Neuronal stem cell (in vitro differentiated cells): ENCODE measurements at regions not wholly inside any gene's neighbourhood (a gene's known extent, or its start where the extent isn't known, plus 50 kb on each side); places are given as distances from the start of the nearest gene placed in this dataset.

Source experiments
- DNase-seq: peaks from one replicate; pipeline ENCODE4 v3.0.0-alpha.2; 2013; ENCODE audit warnings: low spot score
- H2AFZ ChIP-seq: one replicate; pipeline ENCODE4 v1.6.1; 2013; ENCODE audit warnings: mild to moderate bottlenecking, low read length, inconsistent platforms
- H2AK5ac ChIP-seq: 2 replicates; pipeline ENCODE4 v1.6.1; 2013; ENCODE audit warnings: low read depth, mild to moderate bottlenecking, inconsistent platforms, low read length, moderate library complexity, mixed read lengths
- H2BK120ac ChIP-seq: 2 replicates; pipeline ENCODE4 v1.6.1; 2013; ENCODE audit warnings: low read depth, mild to moderate bottlenecking, inconsistent platforms, low read length, moderate library complexity, mixed read lengths
- H2BK12ac ChIP-seq: one replicate; pipeline ENCODE4 v1.6.1; 2013; ENCODE audit warnings: low read length, inconsistent platforms
- H2BK15ac ChIP-seq: 2 replicates; pipeline ENCODE4 v1.6.1; 2013; ENCODE audit warnings: mild to moderate bottlenecking, low read length, inconsistent platforms, mixed read lengths
- H2BK5ac ChIP-seq: one replicate; pipeline ENCODE4 v1.6.1; 2013; ENCODE audit warnings: inconsistent platforms, mild to moderate bottlenecking, low read length, moderate library complexity
- H3K14ac ChIP-seq: one replicate; pipeline ENCODE4 v1.6.1; 2013; ENCODE audit warnings: low read length, inconsistent platforms
- H3K18ac ChIP-seq: 2 replicates; pipeline ENCODE4 v1.6.1; 2013; ENCODE audit warnings: low read length, inconsistent platforms
- H3K23ac ChIP-seq: 2 replicates; pipeline ENCODE4 v1.6.1; 2013; ENCODE audit warnings: low read depth, mild to moderate bottlenecking, mixed read lengths, low read length, inconsistent platforms; ENCODE audit not compliant: poor library complexity
- H3K27ac ChIP-seq: replicated peaks from 3 replicates; pipeline ENCODE4 v1.5.1; 2013; ENCODE audit warnings: low read length, inconsistent platforms
- H3K27me3 ChIP-seq, 3 experiments: 2 replicates each; pipeline ENCODE4 v1.6.1; 2013; ENCODE audit warnings: low read length in 3 of 3, mild to moderate bottlenecking in 2 of 3, inconsistent platforms in 1 of 3, low read depth in 1 of 3, mixed read lengths in 1 of 3, moderate library complexity in 1 of 3; ENCODE audit not compliant: control insufficient read depth in 3 of 3, insufficient read depth in 3 of 3
- H3K36me3 ChIP-seq, 2 donors: replicated peaks in 1 of 2; 2 replicates each; pipeline ENCODE4 v1.6.1; 2013; ENCODE audit warnings: low read length in 2 of 2; ENCODE audit not compliant: control insufficient read depth in 2 of 2, insufficient read depth in 2 of 2
- H3K4ac ChIP-seq: 2 replicates; pipeline ENCODE4 v1.6.1; 2013; ENCODE audit warnings: inconsistent platforms, mild to moderate bottlenecking, low read length, moderate library complexity
- H3K4me1 ChIP-seq, 2 donors: 1 replicate in 1 of 2; 2 replicates in 1 of 2; pipeline ENCODE4 v1.6.1; 2013; ENCODE audit warnings: low read length in 2 of 2, low read depth in 1 of 2; ENCODE audit not compliant: control insufficient read depth in 2 of 2, insufficient read depth in 1 of 2
- H3K4me2 ChIP-seq: one replicate; pipeline ENCODE4 v1.6.1; 2013; ENCODE audit warnings: mild to moderate bottlenecking, low read length, inconsistent platforms; ENCODE audit not compliant: insufficient read depth, poor library complexity, severe bottlenecking
- H3K4me3 ChIP-seq, 2 donors: 2 replicates each; pipeline ENCODE4 v1.5.1; 2013; ENCODE audit warnings: low read length in 2 of 2, mild to moderate bottlenecking in 2 of 2, inconsistent platforms in 1 of 2, moderate library complexity in 1 of 2
- H3K79me1 ChIP-seq: one replicate; pipeline ENCODE4 v1.6.1; 2013; ENCODE audit warnings: low read depth, mild to moderate bottlenecking, inconsistent platforms, low read length, moderate library complexity
- H3K9ac ChIP-seq: one replicate; pipeline ENCODE4 v1.6.1; 2013; ENCODE audit warnings: mild to moderate bottlenecking, low read depth, low read length, inconsistent platforms; ENCODE audit not compliant: poor library complexity
- H3K9me3 ChIP-seq, 2 donors: replicated peaks in 1 of 2; 2 replicates each; pipeline versions ENCODE3 to v1.6.1; 2013; ENCODE audit warnings: low read length in 2 of 2, mild to moderate bottlenecking in 2 of 2, inconsistent platforms in 1 of 2, low read depth in 1 of 2, mixed read lengths in 1 of 2, moderate library complexity in 1 of 2; ENCODE audit not compliant: control insufficient read depth in 2 of 2, insufficient read depth in 1 of 2
- H4K8ac ChIP-seq: one replicate; pipeline ENCODE4 v1.6.1; 2013; ENCODE audit warnings: low read depth, mild to moderate bottlenecking, inconsistent platforms, low read length, moderate library complexity
- H4K91ac ChIP-seq: one replicate; pipeline ENCODE4 v1.6.1; 2013; ENCODE audit warnings: low read length, low read depth, mild to moderate bottlenecking, inconsistent platforms; ENCODE audit not compliant: poor library complexity
- WGBS, 2 donors: extraction: QIAGEN DNeasy Blood & Tissue Kit; methylation state at CpG; one replicate each; pipeline ENCODE4 v1.1.7; 2013; ENCODE audit warnings: missing lambda C conversion rate in 2 of 2, mixed read lengths in 1 of 2; ENCODE audit not compliant: insufficient read length in 2 of 2, insufficient replicate concordance in 1 of 2; ENCODE audit errors: extremely low coverage in 2 of 2; 5-methylcytosine and 5-hydroxymethylcytosine counted together

- Histone ChIP-seq H4K91ac (no peak overlapping the region), H3K9ac (no peak overlapping the region), H3K4me2 (no peak overlapping the region), H2BK12ac (no peak overlapping the region), H3K23ac (no peak overlapping the region), H3K9me3 (no peaks in the 10 kb centered on the region), H2BK15ac (no peak overlapping the region), H3K36me3 (no peaks in the 10 kb centered on the region), H3K14ac (no peak overlapping the region), H2AFZ (no peak overlapping the region), H4K8ac (no peak overlapping the region), H3K27me3 (no peaks in the 10 kb centered on the region), H2BK120ac (no peak overlapping the region), H3K27ac (no peak overlapping the region), H3K4me3 (peak overlapping the region in 1 of 2 donors; percentile 58), H3K79me1 (no peaks in the 10 kb centered on the region), H2AK5ac (no peak overlapping the region), H3K4me1 (no peaks in the 10 kb centered on the region), H3K18ac (no peak overlapping the region), H2BK5ac (no peak overlapping the region), H3K4ac (no peak overlapping the region)
- no peak for DNase-seq
- no CpG with 5 or more reads among the region's 3 CpGs for WGBS, 2 donors
These were observed 2395.6 kb upstream of the C9orf72 start for GRCh38 chr9:29968831-29969230.

DNA sequence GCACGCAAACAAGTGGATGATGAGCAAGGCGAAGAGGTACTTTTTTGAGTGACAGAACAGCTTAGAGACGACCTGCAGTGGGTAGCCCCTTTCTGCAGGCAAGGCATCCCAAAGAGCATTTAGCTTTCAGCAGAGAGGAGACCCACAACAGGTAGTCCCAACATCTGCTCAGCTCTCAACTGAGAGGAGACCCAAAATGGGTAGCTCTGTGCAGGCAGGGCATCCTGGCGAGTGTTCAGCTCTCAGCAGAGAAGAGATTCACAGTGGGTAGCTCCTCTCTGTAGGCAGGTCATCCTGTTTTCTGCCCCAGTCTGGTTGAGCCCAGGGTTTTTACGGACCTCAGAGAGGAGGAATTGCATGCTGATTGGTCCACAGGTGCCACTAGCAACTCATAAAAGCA is 2396.1 kb upstream of the C9orf72 start:
- Histone ChIP-seq H2BK15ac (no peak overlapping the region), H2AFZ (no peak overlapping the region), H3K4me3 (no peak overlapping the region), H3K27ac (no peak overlapping the region), H4K8ac (no peak overlapping the region), H3K14ac (no peak overlapping the region), H2AK5ac (no peak overlapping the region), H2BK12ac (no peak overlapping the region), H3K27me3 (no peaks in the 10 kb centered on the region), H3K9ac (no peak overlapping the region), H3K4me1 (no peaks in the 10 kb centered on the region), H3K18ac (no peak overlapping the region), H3K9me3 (no peaks in the 10 kb centered on the region), H3K4me2 (no peak overlapping the region), H4K91ac (no peak overlapping the region), H2BK5ac (no peak overlapping the region), H3K79me1 (no peaks in the 10 kb centered on the region), H3K23ac (no peak overlapping the region), H3K36me3 (no peaks in the 10 kb centered on the region), H2BK120ac (no peak overlapping the region), H3K4ac (no peak overlapping the region)
- no peak for DNase-seq
- WGBS, 2 donors, result no CpG with 5 or more reads among the region's 5 CpGs

DNA sequence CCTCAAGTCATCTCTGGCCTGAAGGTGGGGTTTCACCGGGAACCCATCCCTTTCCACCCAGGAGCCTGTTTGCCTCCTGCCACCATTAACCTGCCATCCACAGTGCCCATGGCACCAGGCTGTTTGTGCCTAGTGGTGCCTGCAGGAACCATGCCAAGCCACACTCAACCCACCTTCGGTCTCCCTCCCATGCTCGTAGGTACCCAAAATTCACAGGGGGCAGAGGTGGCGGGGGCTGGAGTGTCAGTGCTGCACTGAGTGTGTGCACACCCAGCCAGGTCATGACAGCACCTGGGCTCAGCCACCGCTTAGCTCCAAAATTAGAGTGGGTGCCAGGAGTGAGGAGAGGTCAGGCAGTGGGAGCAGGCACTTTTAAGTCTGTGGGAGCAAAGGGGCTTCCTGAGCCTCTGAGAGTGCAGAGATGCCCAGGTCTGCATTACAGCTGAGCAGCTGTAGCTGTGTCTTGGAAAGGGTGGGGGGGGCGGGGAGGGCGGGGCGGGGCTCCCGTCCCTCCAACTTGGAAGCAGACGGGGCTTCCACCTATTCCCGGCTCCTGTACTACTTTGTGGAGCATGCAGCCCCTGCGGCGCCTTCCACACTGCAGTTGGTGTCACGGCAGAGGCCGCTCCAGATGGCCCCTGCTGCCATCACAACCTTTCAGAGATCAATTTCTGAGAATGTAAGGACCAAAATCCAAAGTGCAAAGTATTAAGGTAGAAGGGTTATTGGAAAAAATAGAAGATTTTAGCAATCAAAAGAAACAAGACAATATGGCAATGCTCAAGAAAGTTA is 2396.8 kb upstream of the C9orf72 start:
- H3K27me3 ChIP-seq, result no peaks in the 10 kb centered on the region
- H3K79me1 ChIP-seq, result no peaks in the 10 kb centered on the region
- no peak overlapping the region for H2AFZ ChIP-seq
- H4K91ac ChIP-seq, result no peak overlapping the region
- H4K8ac ChIP-seq, result no peak overlapping the region
- H3K4me1 ChIP-seq, result no peaks in the 10 kb centered on the region
- no peak for DNase-seq
- no CpG with 5 or more reads among the region's 15 CpGs for WGBS, 2 donors
- no peak overlapping the region for H3K23ac ChIP-seq
- H3K27ac ChIP-seq, result no peak overlapping the region
- no peaks in the 10 kb centered on the region for H3K9me3 ChIP-seq
- no peak overlapping the region for H2BK15ac ChIP-seq
- H3K14ac ChIP-seq, result no peak overlapping the region
- no peak overlapping the region for H3K9ac ChIP-seq
- H3K4me3 ChIP-seq, result no peak overlapping the region
- H3K36me3 ChIP-seq, result no peaks in the 10 kb centered on the region
- H3K4me2 ChIP-seq, result no peak overlapping the region
- no peak overlapping the region for H2BK5ac ChIP-seq
- no peak overlapping the region for H2BK12ac ChIP-seq
- H3K18ac ChIP-seq, result no peak overlapping the region
- H3K4ac ChIP-seq, result no peak overlapping the region
- no peak overlapping the region for H2AK5ac ChIP-seq
- no peak overlapping the region for H2BK120ac ChIP-seq

- Histone ChIP-seq H3K4me2 (no peak overlapping the region), H2AK5ac (no peak overlapping the region), H2AFZ (no peak overlapping the region), H3K14ac (no peak overlapping the region), H4K8ac (no peak overlapping the region), H3K23ac (no peak overlapping the region), H3K36me3 (no peaks in the 10 kb centered on the region), H2BK12ac (no peak overlapping the region), H3K9ac (no peak overlapping the region), H2BK15ac (no peak overlapping the region), H3K4me3 (no peak overlapping the region), H3K27ac (no peak overlapping the region), H3K27me3 (no peaks in the 10 kb centered on the region), H3K4me1 (no peaks in the 10 kb centered on the region), H2BK5ac (no peak overlapping the region), H3K4ac (no peak overlapping the region), H3K18ac (no peak overlapping the region), H3K9me3 (no peaks in the 10 kb centered on the region), H4K91ac (no peak overlapping the region), H2BK120ac (no peak overlapping the region), H3K79me1 (no peaks in the 10 kb centered on the region)
- DNase-seq, result no peak
- WGBS, 2 donors, result no CpG with 5 or more reads among the region's 1 CpG
These were observed 2400.9 kb upstream of the C9orf72 start for GRCh38 chr9:29974197-29974596.
